ENCODE measurements at regions not wholly inside any gene's neighbourhood (a gene's known extent, or its start where the extent isn't known, plus 50 kb on each side); places are given as distances from the start of the nearest gene placed in this dataset.

- DNase-seq (no peak), ATAC-seq (no peak)
- H3K27ac Mint-ChIP-seq: peak overlapping the region; percentile 69
Measured at GRCh38 chr2:217160978-217161973, 301.4 kb upstream of the TNP1 start.

DNA sequence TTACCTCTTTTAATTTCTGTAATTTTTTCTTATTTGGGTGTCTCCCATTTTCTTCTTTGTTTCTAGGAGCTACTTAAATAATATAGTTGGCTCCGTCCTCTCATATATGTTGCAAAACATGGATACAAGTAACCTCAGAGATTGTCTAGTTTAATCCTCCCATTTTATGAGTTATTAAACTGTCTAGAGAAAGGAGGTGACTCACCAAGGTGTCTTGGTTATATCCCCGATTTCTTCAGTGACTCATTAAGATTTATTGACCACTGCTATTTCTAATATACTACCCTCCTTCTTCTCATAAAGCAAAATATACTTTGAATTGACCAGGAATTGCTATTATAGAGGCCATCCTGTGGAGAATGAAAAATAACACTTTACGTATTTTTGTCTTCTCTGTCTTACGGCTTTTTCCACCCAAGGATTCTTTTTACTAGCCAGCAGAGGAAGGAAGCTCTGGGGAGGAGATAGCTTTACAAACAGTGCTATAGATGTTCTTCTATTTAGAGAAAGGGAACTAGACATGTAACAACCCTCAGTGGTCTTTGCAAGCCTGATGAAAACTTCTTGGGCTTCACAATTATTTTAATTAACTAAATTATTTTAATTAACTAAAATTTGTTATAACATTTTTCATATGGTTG, 300.4 kb upstream of the TNP1 start:
- H3K27ac Mint-ChIP-seq: no peak overlapping the region
- no peak for DNase-seq
- no peak overlapping the region for H3K4me3 Mint-ChIP-seq
- H3K4me1 Mint-ChIP-seq: peaks cover 25% of the 10 kb centered on the region
- H3K27me3 Mint-ChIP-seq: peaks cover 18% of the 10 kb centered on the region
- no peaks in the 10 kb centered on the region for H3K36me3 Mint-ChIP-seq (ENCODE audit: low read depth)
- ATAC-seq: no peak
- H3K9me3 Mint-ChIP-seq: peaks cover 5% of the 10 kb centered on the region

More at GRCh38 chr2:217160978-217161973, 301.4 kb upstream of the TNP1 start:
- Mint-ChIP-seq H3K36me3 (ENCODE audit: low read depth) (no peaks in the 10 kb centered on the region), H3K4me3 (peak overlapping the region; percentile 51), H3K27me3 (peaks cover 20% of the 10 kb centered on the region), H3K9me3 (peaks cover 5% of the 10 kb centered on the region), H3K4me1 (peaks cover 25% of the 10 kb centered on the region)

GRCh38 chr2:217158928-217159327, 299.1 kb upstream of the TNP1 start:
- H3K36me3 Mint-ChIP-seq (ENCODE audit: low read depth): no peaks in the 10 kb centered on the region
- peaks cover 25% of the 10 kb centered on the region for H3K4me1 Mint-ChIP-seq
- H3K27me3 Mint-ChIP-seq: peaks cover 16% of the 10 kb centered on the region
- no peaks in the 10 kb centered on the region for H3K9me3 Mint-ChIP-seq
- H3K4me3 Mint-ChIP-seq: no peak overlapping the region
- DNase-seq (no peak), ATAC-seq (no peak)
- no peak overlapping the region for H3K27ac Mint-ChIP-seq

- Mint-ChIP-seq H3K4me1 (peaks cover 16% of the 10 kb centered on the region), H3K27me3 (peaks cover 16% of the 10 kb centered on the region), H3K4me3 (no peak overlapping the region), H3K36me3 (ENCODE audit: low read depth) (no peaks in the 10 kb centered on the region), H3K27ac (no peak overlapping the region), H3K9me3 (no peaks in the 10 kb centered on the region)
- DNase-seq (no peak), ATAC-seq (no peak)
Measured at GRCh38 chr2:217157581-217157980, 297.7 kb upstream of the TNP1 start.

DNA sequence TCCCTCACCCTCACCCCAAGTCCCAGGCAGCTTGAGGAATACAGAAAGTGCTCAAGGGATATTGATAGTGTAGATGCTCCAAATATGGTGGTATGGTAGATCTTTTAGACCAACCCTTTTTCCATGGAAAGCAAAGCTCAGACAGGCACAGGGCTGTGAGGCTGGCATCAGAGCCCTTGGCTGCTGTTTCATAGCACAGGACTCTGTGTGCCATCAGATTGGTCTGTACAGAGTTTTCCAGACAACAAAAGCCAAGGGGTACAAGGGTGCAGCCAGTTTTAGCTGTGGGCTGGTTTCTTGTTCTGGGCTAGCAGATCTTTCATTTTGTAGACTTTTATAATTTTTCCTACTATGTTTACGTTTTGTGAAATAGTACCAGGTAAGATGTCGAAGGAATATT, 296.9 kb upstream of the TNP1 start:
- peaks cover 16% of the 10 kb centered on the region for H3K27me3 Mint-ChIP-seq

GRCh38 chr2:217154923-217155322, 295.1 kb upstream of the TNP1 start:
- peaks cover 11% of the 10 kb centered on the region for H3K27me3 Mint-ChIP-seq
- no peaks in the 10 kb centered on the region for H3K9me3 Mint-ChIP-seq
- H3K36me3 Mint-ChIP-seq (ENCODE audit: low read depth): no peaks in the 10 kb centered on the region
- H3K4me1 Mint-ChIP-seq: no peaks in the 10 kb centered on the region
- H3K4me3 Mint-ChIP-seq: no peak overlapping the region
- H3K27ac Mint-ChIP-seq: no peak overlapping the region
- no peak for ATAC-seq
- DNase-seq: no peak

More for the DNA sequence above, 296.9 kb upstream of the TNP1 start:
- Mint-ChIP-seq H3K27ac (no peak overlapping the region), H3K4me1 (peaks cover 8% of the 10 kb centered on the region), H3K9me3 (no peaks in the 10 kb centered on the region), H3K4me3 (no peak overlapping the region), H3K36me3 (ENCODE audit: low read depth) (no peaks in the 10 kb centered on the region)
- ATAC-seq (no peak), DNase-seq (no peak)

GRCh38 chr2:217153510-217153909, 293.6 kb upstream of the TNP1 start:
- peaks cover 11% of the 10 kb centered on the region for H3K27me3 Mint-ChIP-seq
- H3K4me3 Mint-ChIP-seq: no peak overlapping the region
- ATAC-seq (no peak), DNase-seq (no peak)
- no peaks in the 10 kb centered on the region for H3K36me3 Mint-ChIP-seq (ENCODE audit: low read depth)
- no peak overlapping the region for H3K27ac Mint-ChIP-seq
- H3K4me1 Mint-ChIP-seq: peaks cover 2% of the 10 kb centered on the region
- H3K9me3 Mint-ChIP-seq: no peaks in the 10 kb centered on the region

GRCh38 chr2:217152831-217153230, 293.0 kb upstream of the TNP1 start:
- peaks cover 2% of the 10 kb centered on the region for H3K4me1 Mint-ChIP-seq
- DNase-seq: no peak
- H3K4me3 Mint-ChIP-seq: no peak overlapping the region
- no peak for ATAC-seq
- no peak overlapping the region for H3K27ac Mint-ChIP-seq
- H3K27me3 Mint-ChIP-seq: peaks cover 4% of the 10 kb centered on the region
- H3K36me3 Mint-ChIP-seq (ENCODE audit: low read depth): no peaks in the 10 kb centered on the region
- no peaks in the 10 kb centered on the region for H3K9me3 Mint-ChIP-seq

GRCh38 chr2:217151509-217152206, 291.8 kb upstream of the TNP1 start:
- ATAC-seq: no peak
- no peak overlapping the region for H3K27ac Mint-ChIP-seq
- peaks cover 2% of the 10 kb centered on the region for H3K4me1 Mint-ChIP-seq
- H3K27me3 Mint-ChIP-seq: peaks cover 2% of the 10 kb centered on the region
- H3K4me3 Mint-ChIP-seq: no peak overlapping the region
- no peak for DNase-seq
- no peaks in the 10 kb centered on the region for H3K36me3 Mint-ChIP-seq (ENCODE audit: low read depth)
- H3K9me3 Mint-ChIP-seq: no peaks in the 10 kb centered on the region

DNA sequence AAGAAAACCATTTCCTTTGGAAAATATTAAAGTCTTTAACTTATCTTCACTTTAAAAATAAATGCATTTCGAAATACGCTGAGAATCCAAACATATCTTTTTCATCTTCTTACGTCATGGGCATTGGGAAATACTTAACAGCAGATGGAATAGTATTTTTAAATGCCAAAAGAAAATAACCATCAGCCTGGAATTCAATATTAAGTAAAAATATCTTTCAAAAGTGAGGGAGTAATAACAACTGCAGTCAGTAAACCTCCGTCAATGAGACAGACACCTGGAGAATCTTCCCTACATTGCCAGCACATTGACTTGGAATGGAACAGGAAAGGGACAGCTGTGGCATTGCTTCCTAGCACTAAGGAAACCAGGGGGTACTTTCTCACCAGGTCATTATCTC, 290.4 kb upstream of the TNP1 start:
- no peaks in the 10 kb centered on the region for H3K36me3 Mint-ChIP-seq (ENCODE audit: low read depth)
- H3K4me3 Mint-ChIP-seq: no peak overlapping the region
- no peak overlapping the region for H3K27ac Mint-ChIP-seq
- peaks cover 2% of the 10 kb centered on the region for H3K4me1 Mint-ChIP-seq
- peaks cover 2% of the 10 kb centered on the region for H3K27me3 Mint-ChIP-seq
- H3K9me3 Mint-ChIP-seq: no peaks in the 10 kb centered on the region
- ATAC-seq (no peak), DNase-seq (no peak)

DNA sequence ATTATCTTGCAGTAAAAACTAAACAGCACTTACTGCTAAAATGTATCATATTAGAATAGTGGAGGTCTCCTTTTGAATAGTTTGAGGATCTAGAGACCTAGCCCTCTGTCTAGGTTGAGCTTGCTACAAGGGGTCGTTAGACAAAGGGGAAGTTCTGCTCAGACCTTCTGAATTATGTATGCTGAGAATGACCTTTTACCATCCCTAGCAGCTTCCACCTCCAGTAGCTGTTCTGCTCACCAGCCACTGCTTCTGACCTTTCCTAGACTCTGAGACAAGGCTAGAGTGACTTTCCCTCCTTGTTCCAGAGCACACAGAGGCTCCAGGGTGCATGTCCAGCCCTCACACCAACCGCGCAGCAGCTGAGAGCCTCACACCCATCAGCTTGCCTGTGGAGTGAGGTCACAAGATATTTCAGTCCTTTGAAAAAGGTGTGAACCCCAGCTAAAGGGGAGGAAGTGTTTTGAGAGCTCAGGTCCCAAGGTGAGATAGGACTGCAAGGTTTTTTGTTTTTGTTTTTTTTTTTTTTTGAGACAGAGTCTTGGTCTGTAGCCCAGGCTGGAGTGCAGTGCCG, 289.3 kb upstream of the TNP1 start:
- Mint-ChIP-seq H3K36me3 (ENCODE audit: low read depth) (no peaks in the 10 kb centered on the region), H3K27me3 (peaks cover 3% of the 10 kb centered on the region), H3K4me3 (no peak overlapping the region), H3K27ac (no peak overlapping the region), H3K4me1 (peaks cover 2% of the 10 kb centered on the region), H3K9me3 (no peaks in the 10 kb centered on the region)
- DNase-seq (no peak), ATAC-seq (peak; percentile 40)

DNA sequence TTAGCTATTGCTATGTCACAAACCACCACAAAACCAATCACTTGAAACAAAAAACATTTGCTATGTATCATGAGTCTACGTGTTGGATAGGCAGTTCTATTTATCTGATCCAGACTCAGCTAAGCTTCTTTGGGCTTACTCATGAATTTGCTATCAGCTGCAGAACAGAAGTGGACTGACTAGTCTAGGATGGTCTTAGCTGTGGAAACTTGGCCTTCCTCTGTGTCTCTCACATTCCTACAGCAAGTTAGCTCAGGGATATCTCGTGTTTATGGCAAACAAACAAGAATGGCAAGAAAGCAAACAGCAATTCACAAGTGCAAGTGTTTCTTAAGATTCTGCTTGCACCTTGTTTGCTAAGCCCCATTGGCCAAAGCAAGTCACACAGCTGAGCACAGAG, 288.0 kb upstream of the TNP1 start:
- no peak overlapping the region for H3K4me3 Mint-ChIP-seq
- no peak overlapping the region for H3K27ac Mint-ChIP-seq
- no peaks in the 10 kb centered on the region for H3K9me3 Mint-ChIP-seq
- no peaks in the 10 kb centered on the region for H3K36me3 Mint-ChIP-seq (ENCODE audit: low read depth)
- H3K4me1 Mint-ChIP-seq: peaks cover 2% of the 10 kb centered on the region
- DNase-seq (no peak), ATAC-seq (no peak)
- H3K27me3 Mint-ChIP-seq: peaks cover 4% of the 10 kb centered on the region

- ATAC-seq (no peak), DNase-seq (no peak)
- Mint-ChIP-seq H3K4me1 (peaks cover 2% of the 10 kb centered on the region), H3K27ac (no peak overlapping the region), H3K4me3 (no peak overlapping the region), H3K27me3 (peaks cover 4% of the 10 kb centered on the region), H3K9me3 (peaks cover 8% of the 10 kb centered on the region), H3K36me3 (ENCODE audit: low read depth) (no peaks in the 10 kb centered on the region)
Measured at GRCh38 chr2:217146956-217147355, 287.1 kb upstream of the TNP1 start.

DNA sequence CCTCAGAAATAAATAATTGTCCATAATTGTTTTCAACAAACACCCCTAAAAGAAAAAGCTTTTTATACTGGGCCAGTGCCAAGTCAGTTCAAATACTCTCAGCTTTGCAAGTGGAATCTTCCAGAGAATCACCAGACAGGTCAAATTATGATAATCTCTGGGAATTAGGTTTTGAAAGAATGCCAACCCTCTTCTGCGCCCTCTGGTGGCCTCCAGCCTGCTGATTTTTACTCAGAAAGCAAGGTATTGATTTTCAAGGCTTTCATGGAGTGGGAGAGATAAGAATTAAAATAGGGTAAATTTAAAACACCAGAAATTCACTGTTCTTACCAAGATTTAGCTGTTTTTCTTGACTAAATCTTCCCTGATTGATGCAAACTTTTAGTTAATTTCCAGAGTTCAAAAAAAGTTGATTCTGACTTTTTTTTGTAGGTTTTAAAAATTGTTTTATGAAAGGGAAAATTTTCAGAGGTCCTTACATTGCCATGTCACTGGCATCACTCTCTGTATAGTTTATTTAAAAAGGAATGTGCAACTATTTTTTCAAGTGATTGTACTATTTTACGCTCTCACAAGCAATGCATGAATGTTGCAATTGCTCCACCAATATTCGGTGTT, 282.9 kb upstream of the TNP1 start:
- Mint-ChIP-seq H3K9me3 (peaks cover 30% of the 10 kb centered on the region), H3K36me3 (ENCODE audit: low read depth) (no peaks in the 10 kb centered on the region), H3K27me3 (peaks cover 6% of the 10 kb centered on the region), H3K4me1 (no peaks in the 10 kb centered on the region), H3K27ac (no peak overlapping the region), H3K4me3 (no peak overlapping the region)
- DNase-seq (peak; percentile 44), ATAC-seq (no peak)
